Adrenal gland (tissue), 5 donors: ENCODE measurements at regions not wholly inside any gene's neighbourhood (a gene's known extent, or its start where the extent isn't known, plus 50 kb on each side); places are given as distances from the start of the nearest gene placed in this dataset.

Source experiments
- CTCF ChIP-seq, 6 experiments: fragments of 450-650 bp in 4 of 6; fragments of 200-600 bp in 2 of 6; sonication (generic) in 1 of 6; IDR thresholded peaks; 1 replicate in 5 of 6; 2 replicates in 1 of 6; pipeline versions ENCODE4 v1.5.1 to v1.8.0; 2016 to 2021; ENCODE audit warnings: antibody characterized with exemption in 6 of 6, mild to moderate bottlenecking in 2 of 6, moderate library complexity in 1 of 6
- POLR2A ChIP-seq, 2 donors: fragments of 450-650 bp; IDR thresholded peaks; one replicate each; pipeline ENCODE4 v1.6.1; 2017; ENCODE audit warnings: antibody characterized with exemption in 2 of 2, mild to moderate bottlenecking in 2 of 2, moderate library complexity in 1 of 2
- donor health status: DM: no; HTN: no; CAD: no.

- TF ChIP-seq POLR2A (IDR thresholded peaks at IDR 0.05): no peak
- TF ChIP-seq CTCF (IDR thresholded peaks at IDR 0.05): no peak
These were observed 315.3 kb upstream of the AUTS2 start for GRCh38 chr7:69282946-69283345.
